ENCODE measurements at regions not wholly inside any gene's neighbourhood (a gene's known extent, or its start where the extent isn't known, plus 50 kb on each side); places are given as distances from the start of the nearest gene placed in this dataset.

GRCh38 chr2:180523621-180524340 lies 456.6 kb upstream of the UBE2E3 start:
- peak; percentile 49 for DNase-seq

- DNase-seq = no peak
Observed at GRCh38 chr2:180520921-180521581, 459.4 kb upstream of the UBE2E3 start.

GRCh38 chr2:180520206-180520605 lies 460.2 kb upstream of the UBE2E3 start:
- DNase-seq = no peak

GRCh38 chr2:180519276-180519675 lies 461.1 kb upstream of the UBE2E3 start:
- DNase-seq = no peak

GRCh38 chr2:180516232-180516631 lies 464.2 kb upstream of the UBE2E3 start:
- no peak for DNase-seq

GRCh38 chr2:180513389-180513788 lies 467.0 kb upstream of the UBE2E3 start:
- DNase-seq = no peak

GRCh38 chr2:180508458-180508857 lies 471.9 kb upstream of the UBE2E3 start:
- DNase-seq = no peak

- no peak for DNase-seq
Observed at GRCh38 chr2:180507028-180507427, 473.4 kb upstream of the UBE2E3 start.

GRCh38 chr2:180505203-180505602 lies 475.2 kb upstream of the UBE2E3 start:
- DNase-seq = peak; percentile 4

- DNase-seq = no peak
Observed at GRCh38 chr2:180497621-180498152, 482.7 kb upstream of the UBE2E3 start.

GRCh38 chr2:180495606-180496005 lies 484.8 kb upstream of the UBE2E3 start:
- DNase-seq = no peak

- no peak for DNase-seq
Observed at GRCh38 chr2:180494286-180494685, 486.1 kb upstream of the UBE2E3 start.

- DNase-seq = no peak
Observed at GRCh38 chr2:180482696-180483095, 475.6 kb upstream of the CWC22 start.

- no peak for DNase-seq
Observed at GRCh38 chr2:180481998-180482397, 474.9 kb upstream of the CWC22 start.

- no peak for DNase-seq
Observed at GRCh38 chr2:180478883-180479282, 471.8 kb upstream of the CWC22 start.

GRCh38 chr2:180474716-180475115 lies 467.6 kb upstream of the CWC22 start:
- DNase-seq = no peak

- DNase-seq = no peak
Observed at GRCh38 chr2:180473456-180473855, 466.4 kb upstream of the CWC22 start.

- DNase-seq = no peak
Observed at GRCh38 chr2:180472133-180472532, 465.0 kb upstream of the CWC22 start.

- no peak for DNase-seq
Observed at GRCh38 chr2:180463608-180464007, 456.5 kb upstream of the CWC22 start.

GRCh38 chr2:180461761-180462160 lies 454.7 kb upstream of the CWC22 start:
- DNase-seq = no peak

GRCh38 chr2:180456801-180457200 lies 449.7 kb upstream of the CWC22 start:
- no peak for DNase-seq

GRCh38 chr2:180450841-180451240 lies 443.7 kb upstream of the CWC22 start:
- DNase-seq = no peak

GRCh38 chr2:180449171-180449915 lies 442.2 kb upstream of the CWC22 start:
- no peak for DNase-seq

- DNase-seq = no peak
Observed at GRCh38 chr2:180446492-180446891, 439.4 kb upstream of the CWC22 start.
